Endothelial cell of umbilical vein (primary cell): ENCODE measurements at regions not wholly inside any gene's neighbourhood (a gene's known extent, or its start where the extent isn't known, plus 50 kb on each side); places are given as distances from the start of the nearest gene placed in this dataset.

ENCODE experiments used
- BruUV-seq: library from RNA; stranded (reverse); fragments of 400-500 nt; replicated peaks from 2 replicates; lab custom pipeline; 2021; lab: Mats Ljungman, UMichigan
- CTCF ChIA-PET: fragments of 300-600, 350-600 bp; sonication (Branson Sonifier 250); formaldehyde crosslinking; loops from one replicate; lab custom pipeline; 2021; ENCODE audit warnings: antibody characterized with exemption, inconsistent platforms; lab: Charles Lee
- POLR2A ChIA-PET: fragments of 300-600, 350-600 bp; sonication (Branson Sonifier 250); formaldehyde crosslinking; loops from one replicate; lab custom pipeline; 2021; ENCODE audit warnings: antibody characterized with exemption, inconsistent platforms; lab: Charles Lee
- DNase-seq: peaks from one replicate; pipeline ENCODE4 v3.0.0-alpha.2; 2011; ENCODE audit warnings: low read depth, low spot score
- FAIRE-seq: peaks from 2 replicates; lab custom pipeline; 2011; peaks lifted over from hg19 to GRCh38; lab: Jason Lieb, UNC
- H2AFZ ChIP-seq: 2 replicates; pipeline ENCODE4 v1.6.0; 2012; ENCODE audit warnings: low read depth, low read length, control low read depth, inconsistent platforms
- H3K27ac ChIP-seq: 2 replicates; pipeline ENCODE4 v1.5.1; 2011; ENCODE audit warnings: low read depth, mild to moderate bottlenecking, control low read depth, low read length, moderate library complexity; ENCODE audit not compliant: insufficient read depth
- H3K27me3 ChIP-seq, 2 experiments: 2 replicates each; pipeline versions ENCODE4 v1.6.0 to v1.6.1; 2011; ENCODE audit warnings: low read length in 2 of 2, mixed read lengths in 1 of 2; ENCODE audit not compliant: control insufficient read depth in 2 of 2, insufficient read depth in 2 of 2
- H3K36me3 ChIP-seq, 2 experiments: 2 replicates in 1 of 2; 3 replicates in 1 of 2; pipeline ENCODE4 v1.5.1; 2011; ENCODE audit warnings: low read length in 2 of 2, mild to moderate bottlenecking in 1 of 2, moderate library complexity in 1 of 2; ENCODE audit not compliant: control insufficient read depth in 2 of 2, insufficient read depth in 2 of 2; ENCODE audit errors: extremely low read depth in 1 of 2
- H3K4me1 ChIP-seq: 3 replicates; pipeline ENCODE4 v1.5.1; 2011; ENCODE audit warnings: mild to moderate bottlenecking, low read length; ENCODE audit not compliant: control insufficient read depth, insufficient read depth; ENCODE audit errors: extremely low read depth
- H3K4me2 ChIP-seq: 2 replicates; pipeline ENCODE4 v1.6.1; 2011; ENCODE audit warnings: low read length, control low read depth, mixed read lengths; ENCODE audit not compliant: insufficient read depth
- H3K4me3 ChIP-seq, 3 experiments: fragments of 200-600 bp in 1 of 3; sonication (generic), shearing (Covaris generic) in 1 of 3; replicated peaks in 1 of 3; 2 replicates each; pipeline ENCODE4 v1.5.1; 2011 to 2016; ENCODE audit warnings: control low read depth in 3 of 3, low read length in 3 of 3, mild to moderate bottlenecking in 2 of 3, inconsistent platforms in 1 of 3, low read depth in 1 of 3, moderate library complexity in 1 of 3; ENCODE audit not compliant: insufficient read depth in 1 of 3
- H3K79me2 ChIP-seq: 2 replicates; pipeline ENCODE4 v1.6.0; 2012; ENCODE audit warnings: low read length, inconsistent platforms; ENCODE audit not compliant: control insufficient read depth, insufficient read depth
- H3K9ac ChIP-seq: replicated peaks from 2 replicates; pipeline ENCODE3; 2011; ENCODE audit warnings: low read length, control low read depth; ENCODE audit not compliant: insufficient read depth; ENCODE audit errors: extremely low read depth
- H3K9me1 ChIP-seq: replicated peaks from 3 replicates; pipeline ENCODE4 v1.6.0; 2011; ENCODE audit warnings: mild to moderate bottlenecking, low read length; ENCODE audit not compliant: control insufficient read depth, insufficient read depth; ENCODE audit errors: extremely low read depth
- H3K9me3 ChIP-seq: replicated peaks from 2 replicates; pipeline ENCODE4 v1.5.1; 2012; ENCODE audit warnings: low read length, inconsistent platforms; ENCODE audit not compliant: control insufficient read depth, insufficient read depth
- H4K20me1 ChIP-seq: replicated peaks from 2 replicates; pipeline ENCODE3; 2011; ENCODE audit warnings: mild to moderate bottlenecking, low read length; ENCODE audit not compliant: control insufficient read depth, insufficient read depth; ENCODE audit errors: extremely low read depth
- EZH2 ChIP-seq: IDR thresholded peaks from 2 replicates; pipeline ENCODE4 v1.6.1; 2012; ENCODE audit warnings: borderline replicate concordance, low read depth, mild to moderate bottlenecking, moderate library complexity, low read length, inconsistent platforms; ENCODE audit not compliant: severe bottlenecking
- FOS ChIP-seq: IDR thresholded peaks from 2 replicates; pipeline ENCODE4 v1.6.1; 2011; ENCODE audit warnings: mild to moderate bottlenecking, low read length, moderate library complexity, borderline replicate concordance; ENCODE audit not compliant: insufficient read depth
- GATA2 ChIP-seq: IDR thresholded peaks from 2 replicates; pipeline ENCODE4 v1.7.0; 2011; ENCODE audit warnings: low read depth, mild to moderate bottlenecking, moderate library complexity, mixed read lengths, low read length; ENCODE audit not compliant: insufficient read length, insufficient read depth
- JUN ChIP-seq: IDR thresholded peaks from 2 replicates; pipeline ENCODE4 v1.6.1; 2011; ENCODE audit warnings: borderline replicate concordance, low read depth; ENCODE audit not compliant: insufficient read length, insufficient read depth
- MYC ChIP-seq: IDR thresholded peaks from one replicate; pipeline ENCODE4 v1.6.1; 2011; ENCODE audit warnings: mild to moderate bottlenecking, low read depth, low read length
- POLR2A ChIP-seq: IDR thresholded peaks from 2 replicates; pipeline ENCODE4 v1.6.1; 2012; ENCODE audit warnings: low read depth, mild to moderate bottlenecking, control low read depth, low read length
- POLR2AphosphoS5 ChIP-seq: IDR thresholded peaks from 2 replicates; pipeline ENCODE4 v1.6.1; 2012; ENCODE audit warnings: low read depth, mild to moderate bottlenecking, control low read depth, low read length, moderate library complexity; ENCODE audit not compliant: insufficient read depth
- dilution Hi-C: fragments of 300-500 bp; cut with MboI; formaldehyde crosslinking; loops from one replicate; pipeline ENCODE4 v1.15.0; 2019; ENCODE audit warnings: low sequenced_read_pairs; ENCODE audit not compliant: extremely low pct_ligation_motif_present
- intact Hi-C: fragments of 100-400 bp; cut with micrococcal nuclease; formaldehyde crosslinking; loops from one replicate; pipeline ENCODE4 v1.10.0; 2022
- TF ChIP-seq, protein P1 (sequence below), 2 donors: IDR thresholded peaks; 1 replicate in 1 of 2; 2 replicates in 1 of 2; pipeline ENCODE4 v1.5.1; 2011; ENCODE audit warnings: low read length in 2 of 2, mild to moderate bottlenecking in 2 of 2, moderate library complexity in 2 of 2, control low read depth in 1 of 2, inconsistent platforms in 1 of 2, low read depth in 1 of 2; ENCODE audit not compliant: insufficient read depth in 1 of 2; ENCODE audit errors: extremely low read depth in 1 of 2
- TF ChIP-seq, protein P2 (sequence below): IDR thresholded peaks from 2 replicates; pipeline ENCODE4 v1.6.1; 2011; ENCODE audit not compliant: insufficient read depth, insufficient read length

DNA sequence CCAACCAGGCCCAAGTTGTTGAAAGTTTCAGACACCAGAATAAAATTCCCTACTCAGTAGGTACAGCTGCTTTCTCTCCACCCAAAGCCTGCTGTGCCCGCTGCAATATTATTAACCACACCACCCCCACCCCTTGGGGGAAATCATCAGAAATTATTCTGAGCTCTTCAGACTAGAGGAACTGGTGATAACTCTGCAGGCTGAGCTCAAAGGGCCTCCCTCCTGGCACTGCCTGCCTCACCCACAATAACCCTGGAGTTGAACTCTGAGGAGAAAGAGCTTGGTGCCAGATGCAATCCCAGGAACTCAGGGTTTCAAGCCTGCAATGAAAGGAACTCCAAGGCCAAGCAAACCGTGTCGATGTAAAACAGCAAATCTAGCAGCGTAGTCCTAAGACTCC is 381.7 kb upstream of the ZNF507 start:
- H3K9me1 ChIP-seq = no peaks in the 10 kb centered on the region
- no peak overlapping the region for H3K4me3 ChIP-seq
- H3K4me1 ChIP-seq = no peaks in the 10 kb centered on the region
- POLR2A ChIA-PET = no interaction called here
- DNase-seq (no peak), FAIRE-seq (no peak)
- BruUV-seq = no TSS peak
- dilution Hi-C loops (no loop called here), intact Hi-C loops (no loop called here)
- CTCF ChIA-PET = no interaction called here
- no peak overlapping the region for H3K27ac ChIP-seq
- no peak overlapping the region for H2AFZ ChIP-seq
- H3K79me2 ChIP-seq = no peaks in the 10 kb centered on the region
- TF ChIP-seq JUN = no peak
- TF ChIP-seq POLR2AphosphoS5 = no peak
- no peak for TF ChIP-seq MYC
- TF ChIP-seq, protein P1, sequence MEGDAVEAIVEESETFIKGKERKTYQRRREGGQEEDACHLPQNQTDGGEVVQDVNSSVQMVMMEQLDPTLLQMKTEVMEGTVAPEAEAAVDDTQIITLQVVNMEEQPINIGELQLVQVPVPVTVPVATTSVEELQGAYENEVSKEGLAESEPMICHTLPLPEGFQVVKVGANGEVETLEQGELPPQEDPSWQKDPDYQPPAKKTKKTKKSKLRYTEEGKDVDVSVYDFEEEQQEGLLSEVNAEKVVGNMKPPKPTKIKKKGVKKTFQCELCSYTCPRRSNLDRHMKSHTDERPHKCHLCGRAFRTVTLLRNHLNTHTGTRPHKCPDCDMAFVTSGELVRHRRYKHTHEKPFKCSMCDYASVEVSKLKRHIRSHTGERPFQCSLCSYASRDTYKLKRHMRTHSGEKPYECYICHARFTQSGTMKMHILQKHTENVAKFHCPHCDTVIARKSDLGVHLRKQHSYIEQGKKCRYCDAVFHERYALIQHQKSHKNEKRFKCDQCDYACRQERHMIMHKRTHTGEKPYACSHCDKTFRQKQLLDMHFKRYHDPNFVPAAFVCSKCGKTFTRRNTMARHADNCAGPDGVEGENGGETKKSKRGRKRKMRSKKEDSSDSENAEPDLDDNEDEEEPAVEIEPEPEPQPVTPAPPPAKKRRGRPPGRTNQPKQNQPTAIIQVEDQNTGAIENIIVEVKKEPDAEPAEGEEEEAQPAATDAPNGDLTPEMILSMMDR (IDR thresholded peaks at IDR 0.05; ENCODE audit: extremely low read depth in 1 of 2, insufficient read depth in 1 of 2, low read depth in 1 of 2, low read length in 2 of 2) = no peak
- TF ChIP-seq FOS = no peak
- TF ChIP-seq, protein P2, sequence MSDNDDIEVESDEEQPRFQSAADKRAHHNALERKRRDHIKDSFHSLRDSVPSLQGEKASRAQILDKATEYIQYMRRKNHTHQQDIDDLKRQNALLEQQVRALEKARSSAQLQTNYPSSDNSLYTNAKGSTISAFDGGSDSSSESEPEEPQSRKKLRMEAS = no peak
- no peak for TF ChIP-seq GATA2
- TF ChIP-seq EZH2 = no peak
- TF ChIP-seq POLR2A = no peak
- H3K9me3 ChIP-seq = peaks cover 5% of the 10 kb centered on the region
- no peak overlapping the region for H3K4me2 ChIP-seq
- H4K20me1 ChIP-seq = no peaks in the 10 kb centered on the region
- no peak overlapping the region for H3K9ac ChIP-seq
- no peaks in the 10 kb centered on the region for H3K36me3 ChIP-seq
- H3K27me3 ChIP-seq = no peaks in the 10 kb centered on the region
